Lung (tissue), 11 donors: ENCODE measurements at regions not wholly inside any gene's neighbourhood (a gene's known extent, or its start where the extent isn't known, plus 50 kb on each side); places are given as distances from the start of the nearest gene placed in this dataset.

Experiments
- ATAC-seq: fragments of 200-7000 bp; cut with Tn5 transposase; one replicate; pipeline ENCODE4 v1.9.1; 2020; ENCODE audit warnings: moderate number of reproducible peaks; ENCODE audit not compliant: insufficient read depth, low FRiP score
- DNase-seq, 3 donors: peaks; one replicate each; pipeline ENCODE4 v3.0.0-alpha.2; 2013 to 2017
- H3K27ac ChIP-seq, 2 donors: one replicate each; pipeline ENCODE4 v1.5.1; 2013; ENCODE audit warnings: mild to moderate bottlenecking in 2 of 2, moderate library complexity in 2 of 2, control low read depth in 1 of 2, inconsistent platforms in 1 of 2, low read depth in 1 of 2, low read length in 1 of 2
- H3K27me3 ChIP-seq, 3 donors: one replicate each; pipeline ENCODE4 v1.5.1; 2013; ENCODE audit warnings: low read length in 2 of 3; ENCODE audit not compliant: control insufficient read depth in 3 of 3, insufficient read depth in 3 of 3
- H3K36me3 ChIP-seq, 4 donors: one replicate each; pipeline ENCODE4 v1.5.1; 2013; ENCODE audit warnings: low read length in 4 of 4, mild to moderate bottlenecking in 1 of 4, moderate library complexity in 1 of 4; ENCODE audit not compliant: control insufficient read depth in 4 of 4, insufficient read depth in 4 of 4
- H3K4me1 ChIP-seq, 5 donors: one replicate each; pipeline ENCODE4 v1.5.1; 2013; ENCODE audit warnings: low read length in 5 of 5, mild to moderate bottlenecking in 2 of 5, moderate library complexity in 1 of 5; ENCODE audit not compliant: control insufficient read depth in 5 of 5, insufficient read depth in 5 of 5
- H3K4me3 ChIP-seq: one replicate; pipeline ENCODE4 v1.5.1; 2013; ENCODE audit warnings: mild to moderate bottlenecking, control low read depth, moderate library complexity
- H3K9ac ChIP-seq, 2 donors: one replicate each; pipeline ENCODE4 v1.5.1; 2013; ENCODE audit warnings: low read length in 2 of 2, control low read depth in 1 of 2; ENCODE audit not compliant: insufficient read depth in 1 of 2
- H3K9me3 ChIP-seq, 4 donors: one replicate each; pipeline ENCODE4 v1.5.1; 2013; ENCODE audit warnings: low read length in 3 of 4, mild to moderate bottlenecking in 1 of 4, moderate library complexity in 1 of 4; ENCODE audit not compliant: control insufficient read depth in 4 of 4, insufficient read depth in 3 of 4
- CTCF ChIP-seq: IDR thresholded peaks from 2 replicates; pipeline ENCODE4 v1.5.1; 2012; ENCODE audit warnings: mild to moderate bottlenecking; ENCODE audit errors: control extremely low read depth, extremely low read depth
- WGBS, 2 donors: extraction: QIAGEN DNeasy Blood & Tissue Kit; methylation state at CpG; one replicate each; pipeline ENCODE4 v1.1.7; 2013; 5-methylcytosine and 5-hydroxymethylcytosine counted together
- donor health status: control.
- donor health status: control.
- donor health status: Bipolar disorder and iron deficiency.
- donor health status: healthy.
- donor health status: DM: yes; HTN: yes; CAD: no.

- no peak for TF ChIP-seq CTCF
- Histone ChIP-seq H3K4me3 (no peak overlapping the region), H3K9me3 (peaks cover 0 to 5% (median 1%) of the 10 kb centered on the region in 4 donors), H3K36me3 (no peaks in the 10 kb centered on the region), H3K27me3 (no peaks in the 10 kb centered on the region), H3K9ac (no peak overlapping the region), H3K4me1 (peaks cover 0 to 8% (median 0%) of the 10 kb centered on the region in 5 donors), H3K27ac (no peak overlapping the region)
- WGBS, 2 donors, result 93 to 96% methylated on average over 2 of the region's 2 CpGs
- DNase-seq (no peak), ATAC-seq (no peak)
These were observed 98.6 kb upstream of the F3 start for GRCh38 chr1:94640125-94640524.

GRCh38 chr1:94637121-94637520 lies 95.6 kb upstream of the F3 start:
- Histone ChIP-seq H3K4me3 (no peak overlapping the region), H3K27ac (no peak overlapping the region), H3K27me3 (no peaks in the 10 kb centered on the region), H3K9me3 (peaks cover 0 to 5% (median 1%) of the 10 kb centered on the region in 4 donors), H3K9ac (no peak overlapping the region), H3K4me1 (no peaks in the 10 kb centered on the region), H3K36me3 (no peaks in the 10 kb centered on the region)
- no peak for TF ChIP-seq CTCF
- ATAC-seq, result no peak
- 93% methylated on average over 3 of the region's 3 CpGs for WGBS, 2 donors
- no peak for DNase-seq

GRCh38 chr1:94636624-94637023 lies 95.1 kb upstream of the F3 start:
- no peak for TF ChIP-seq CTCF
- no peak for ATAC-seq
- no peaks in the 10 kb centered on the region for H3K4me1 ChIP-seq
- no peak overlapping the region for H3K9ac ChIP-seq
- no peaks in the 10 kb centered on the region for H3K36me3 ChIP-seq
- H3K27ac ChIP-seq, result no peak overlapping the region
- peaks cover 0 to 5% (median 0%) of the 10 kb centered on the region in 4 donors for H3K9me3 ChIP-seq
- no peaks in the 10 kb centered on the region for H3K27me3 ChIP-seq
- DNase-seq, result peak in 1 of 3 donors; percentile 32
- no peak overlapping the region for H3K4me3 ChIP-seq
- WGBS, 2 donors, result 55 to 77% methylated on average over 3 of the region's 3 CpGs

- 92 to 98% methylated on average over 2 of the region's 2 CpGs for WGBS, 2 donors
- no peak for ATAC-seq
- Histone ChIP-seq H3K4me3 (no peak overlapping the region), H3K36me3 (no peaks in the 10 kb centered on the region), H3K27me3 (no peaks in the 10 kb centered on the region), H3K4me1 (no peaks in the 10 kb centered on the region), H3K9ac (no peak overlapping the region), H3K9me3 (peaks cover 0 to 5% (median 0%) of the 10 kb centered on the region in 4 donors), H3K27ac (no peak overlapping the region)
- no peak for TF ChIP-seq CTCF
- no peak for DNase-seq
These were observed 94.5 kb upstream of the F3 start for GRCh38 chr1:94636100-94636499.
